OCI-LY1 (cell line): ENCODE measurements at regions not wholly inside any gene's neighbourhood (a gene's known extent, or its start where the extent isn't known, plus 50 kb on each side); places are given as distances from the start of the nearest gene placed in this dataset.

Source experiments
- EZH2 ChIP-seq: fragments of 200-600 bp; sonication (generic), shearing (Covaris generic); IDR thresholded peaks from 2 replicates; pipeline ENCODE4 v1.8.0; 2017; ENCODE audit warnings: borderline replicate concordance, mixed run types, mild to moderate bottlenecking, antibody characterized with exemption, low read length, moderate library complexity, mixed read lengths
- TF ChIP-seq, protein P1 (sequence below): fragments of 200-600 bp; sonication (generic), shearing (Covaris generic); IDR thresholded peaks from 2 replicates; pipeline ENCODE4 v1.5.1; 2017; ENCODE audit warnings: mild to moderate bottlenecking, antibody characterized with exemption, low read length, moderate library complexity, mixed read lengths

GRCh38 chr6:137357263-137357947, 136.8 kb downstream of the OLIG3 start:
- no peak for TF ChIP-seq EZH2
- TF ChIP-seq, protein P1, sequence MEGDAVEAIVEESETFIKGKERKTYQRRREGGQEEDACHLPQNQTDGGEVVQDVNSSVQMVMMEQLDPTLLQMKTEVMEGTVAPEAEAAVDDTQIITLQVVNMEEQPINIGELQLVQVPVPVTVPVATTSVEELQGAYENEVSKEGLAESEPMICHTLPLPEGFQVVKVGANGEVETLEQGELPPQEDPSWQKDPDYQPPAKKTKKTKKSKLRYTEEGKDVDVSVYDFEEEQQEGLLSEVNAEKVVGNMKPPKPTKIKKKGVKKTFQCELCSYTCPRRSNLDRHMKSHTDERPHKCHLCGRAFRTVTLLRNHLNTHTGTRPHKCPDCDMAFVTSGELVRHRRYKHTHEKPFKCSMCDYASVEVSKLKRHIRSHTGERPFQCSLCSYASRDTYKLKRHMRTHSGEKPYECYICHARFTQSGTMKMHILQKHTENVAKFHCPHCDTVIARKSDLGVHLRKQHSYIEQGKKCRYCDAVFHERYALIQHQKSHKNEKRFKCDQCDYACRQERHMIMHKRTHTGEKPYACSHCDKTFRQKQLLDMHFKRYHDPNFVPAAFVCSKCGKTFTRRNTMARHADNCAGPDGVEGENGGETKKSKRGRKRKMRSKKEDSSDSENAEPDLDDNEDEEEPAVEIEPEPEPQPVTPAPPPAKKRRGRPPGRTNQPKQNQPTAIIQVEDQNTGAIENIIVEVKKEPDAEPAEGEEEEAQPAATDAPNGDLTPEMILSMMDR, result no peak
